Lower lobe of right lung (tissue), 2 donors: ENCODE measurements at regions not wholly inside any gene's neighbourhood (a gene's known extent, or its start where the extent isn't known, plus 50 kb on each side); places are given as distances from the start of the nearest gene placed in this dataset.

Experiments
- ATAC-seq, 2 donors: fragments of 200-7000 bp; cut with Tn5 transposase; one replicate each; pipeline ENCODE4 v1.9.1; 2020 to 2022; ENCODE audit warnings: mild to moderate bottlenecking in 2 of 2, moderate library complexity in 2 of 2
- DNase-seq: peaks from one replicate; pipeline ENCODE4 v3.0.0-alpha.2; 2020
- H3K27ac ChIP-seq: fragments of 200-600 bp; one replicate; pipeline ENCODE4 v1.8.0; 2022
- H3K27me3 ChIP-seq: fragments of 200-600 bp; one replicate; pipeline ENCODE4 v1.8.0; 2022; ENCODE audit warnings: low read depth
- H3K36me3 ChIP-seq: fragments of 200-600 bp; one replicate; pipeline ENCODE4 v1.8.0; 2022; ENCODE audit warnings: mild to moderate bottlenecking
- H3K4me1 ChIP-seq: fragments of 200-600 bp; one replicate; pipeline ENCODE4 v1.8.0; 2022
- H3K4me3 ChIP-seq: fragments of 200-600 bp; one replicate; pipeline ENCODE4 v1.8.0; 2022; ENCODE audit warnings: mild to moderate bottlenecking
- H3K9me3 ChIP-seq: fragments of 200-600 bp; one replicate; pipeline ENCODE4 v1.8.0; 2022
- intact Hi-C: fragments of 100-400 bp; cut with DNase I; formaldehyde crosslinking; loops from one replicate; pipeline ENCODE4 v1.11.0; 2022
- TF ChIP-seq, protein P1 (sequence below): fragments of 200-600 bp; IDR thresholded peaks from one replicate; pipeline ENCODE4 v1.8.0; 2022; ENCODE audit warnings: antibody characterized with exemption, mild to moderate bottlenecking
- donor health status: DM: no; HTN: yes; CAD: no; lungs with severe emphysema.

DNA sequence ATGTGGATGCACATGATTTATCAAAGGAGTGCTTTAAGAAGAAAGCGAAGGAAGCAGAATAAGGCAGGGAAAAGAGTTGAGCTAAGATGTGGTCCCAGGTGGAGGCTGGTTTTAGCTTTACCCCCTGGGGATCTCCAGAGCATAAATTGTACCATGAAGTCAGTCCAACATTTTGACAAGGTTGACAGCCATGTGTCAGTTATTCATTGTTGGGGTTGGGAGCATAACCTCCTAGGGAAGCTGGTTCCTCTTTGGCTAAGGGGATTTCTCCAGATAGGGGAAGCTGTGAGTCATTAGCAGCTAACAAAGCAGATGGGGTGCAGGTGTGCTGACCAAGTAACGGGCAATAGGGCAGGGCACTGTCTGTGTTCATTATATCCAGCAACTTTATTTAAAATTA is 123.7 kb upstream of the IGSF10 start:
- Histone ChIP-seq H3K27ac (no peak overlapping the region), H3K36me3 (no peaks in the 10 kb centered on the region), H3K27me3 (no peaks in the 10 kb centered on the region), H3K4me3 (no peak overlapping the region), H3K4me1 (no peaks in the 10 kb centered on the region), H3K9me3 (no peaks in the 10 kb centered on the region)
- intact Hi-C loops: no loop called here
- TF ChIP-seq, protein P1, sequence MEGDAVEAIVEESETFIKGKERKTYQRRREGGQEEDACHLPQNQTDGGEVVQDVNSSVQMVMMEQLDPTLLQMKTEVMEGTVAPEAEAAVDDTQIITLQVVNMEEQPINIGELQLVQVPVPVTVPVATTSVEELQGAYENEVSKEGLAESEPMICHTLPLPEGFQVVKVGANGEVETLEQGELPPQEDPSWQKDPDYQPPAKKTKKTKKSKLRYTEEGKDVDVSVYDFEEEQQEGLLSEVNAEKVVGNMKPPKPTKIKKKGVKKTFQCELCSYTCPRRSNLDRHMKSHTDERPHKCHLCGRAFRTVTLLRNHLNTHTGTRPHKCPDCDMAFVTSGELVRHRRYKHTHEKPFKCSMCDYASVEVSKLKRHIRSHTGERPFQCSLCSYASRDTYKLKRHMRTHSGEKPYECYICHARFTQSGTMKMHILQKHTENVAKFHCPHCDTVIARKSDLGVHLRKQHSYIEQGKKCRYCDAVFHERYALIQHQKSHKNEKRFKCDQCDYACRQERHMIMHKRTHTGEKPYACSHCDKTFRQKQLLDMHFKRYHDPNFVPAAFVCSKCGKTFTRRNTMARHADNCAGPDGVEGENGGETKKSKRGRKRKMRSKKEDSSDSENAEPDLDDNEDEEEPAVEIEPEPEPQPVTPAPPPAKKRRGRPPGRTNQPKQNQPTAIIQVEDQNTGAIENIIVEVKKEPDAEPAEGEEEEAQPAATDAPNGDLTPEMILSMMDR: no peak
- ATAC-seq (no peak), DNase-seq (no peak)

DNA sequence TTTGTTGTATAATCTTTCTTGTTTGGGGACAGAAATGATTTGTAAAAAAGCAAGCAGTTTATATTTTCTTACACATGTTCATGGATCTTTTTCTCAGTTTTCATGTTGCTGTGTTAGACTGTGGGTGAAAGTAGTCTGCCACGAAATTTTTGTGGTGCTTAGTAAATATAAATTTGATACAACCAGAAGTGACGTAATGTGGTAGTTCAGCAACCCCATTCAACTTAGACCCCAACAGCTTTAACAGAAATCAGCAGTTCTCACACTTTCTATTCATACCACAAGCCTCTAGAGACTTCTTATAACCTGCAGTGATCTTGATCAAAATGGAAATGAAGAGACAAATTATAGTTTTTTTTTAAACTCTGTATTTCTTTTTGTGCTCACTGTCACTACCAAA is 120.2 kb upstream of the IGSF10 start:
- Histone ChIP-seq H3K9me3 (no peaks in the 10 kb centered on the region), H3K36me3 (no peaks in the 10 kb centered on the region), H3K4me3 (no peak overlapping the region), H3K27ac (no peak overlapping the region), H3K27me3 (no peaks in the 10 kb centered on the region), H3K4me1 (no peaks in the 10 kb centered on the region)
- intact Hi-C loops: no loop called here
- TF ChIP-seq, protein P1: no peak
- DNase-seq: no peak
- ATAC-seq: no peak

DNA sequence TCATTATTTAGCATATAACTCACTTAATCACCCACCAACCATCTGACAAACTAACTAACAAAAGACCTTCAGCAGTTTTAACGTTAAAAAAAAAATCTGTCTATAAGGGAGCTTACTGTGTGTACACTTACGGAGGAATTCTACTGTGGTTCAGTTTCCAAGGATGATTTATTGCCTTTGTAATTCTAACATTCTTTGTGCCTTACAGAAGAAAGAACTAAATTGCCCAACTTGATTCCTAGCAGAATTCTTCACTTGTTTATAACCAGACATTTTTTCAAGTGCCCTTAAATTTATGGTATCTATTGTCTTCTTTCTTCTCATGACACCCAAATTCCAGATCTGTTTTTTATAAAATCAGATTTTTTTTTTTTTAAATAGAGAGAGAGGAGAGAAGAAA is 119.7 kb upstream of the IGSF10 start:
- no peaks in the 10 kb centered on the region for H3K27me3 ChIP-seq
- intact Hi-C loops: no loop called here
- no peaks in the 10 kb centered on the region for H3K36me3 ChIP-seq
- ATAC-seq: no peak
- H3K4me1 ChIP-seq: no peaks in the 10 kb centered on the region
- no peaks in the 10 kb centered on the region for H3K9me3 ChIP-seq
- DNase-seq: no peak
- H3K27ac ChIP-seq: no peak overlapping the region
- H3K4me3 ChIP-seq: no peak overlapping the region
- TF ChIP-seq, protein P1: no peak

DNA sequence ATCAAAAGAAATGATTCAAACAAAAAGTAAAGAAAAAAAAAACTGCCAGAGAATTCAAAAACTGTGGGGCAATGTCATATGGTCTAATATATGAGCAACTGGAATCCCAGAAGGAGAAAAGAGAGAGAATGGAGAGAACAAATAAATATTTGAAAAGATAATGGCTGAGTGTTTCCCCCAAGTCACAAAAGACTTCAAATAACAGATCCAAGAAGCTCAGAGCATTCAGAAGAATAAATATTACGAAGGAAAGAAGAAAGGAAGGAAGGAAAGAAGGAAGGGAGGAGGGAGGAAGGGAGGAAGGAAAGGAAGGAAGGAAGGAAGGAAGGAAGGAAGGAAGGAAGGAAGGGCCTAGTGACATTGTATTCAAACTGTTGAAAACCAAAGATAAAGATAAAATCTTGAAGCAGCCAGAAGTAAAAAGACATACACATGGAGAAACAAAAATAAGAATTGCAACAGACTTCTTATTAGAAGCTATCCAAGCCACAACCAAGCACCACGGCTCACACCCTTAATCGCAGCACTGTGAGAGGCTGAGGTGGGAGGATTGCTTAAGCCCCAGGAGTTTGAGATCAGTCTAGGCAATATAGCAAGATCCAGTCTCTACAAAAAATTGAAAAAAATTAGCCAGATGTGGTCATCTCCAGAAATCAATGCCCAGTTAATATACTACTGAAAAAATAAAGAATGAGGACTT is 118.9 kb upstream of the IGSF10 start:
- no peaks in the 10 kb centered on the region for H3K4me1 ChIP-seq
- DNase-seq (no peak), ATAC-seq (no peak)
- TF ChIP-seq, protein P1: no peak
- H3K4me3 ChIP-seq: no peak overlapping the region
- H3K9me3 ChIP-seq: no peaks in the 10 kb centered on the region
- H3K27me3 ChIP-seq: no peaks in the 10 kb centered on the region
- no peak overlapping the region for H3K27ac ChIP-seq
- no peaks in the 10 kb centered on the region for H3K36me3 ChIP-seq
- intact Hi-C loops: no loop called here

DNA sequence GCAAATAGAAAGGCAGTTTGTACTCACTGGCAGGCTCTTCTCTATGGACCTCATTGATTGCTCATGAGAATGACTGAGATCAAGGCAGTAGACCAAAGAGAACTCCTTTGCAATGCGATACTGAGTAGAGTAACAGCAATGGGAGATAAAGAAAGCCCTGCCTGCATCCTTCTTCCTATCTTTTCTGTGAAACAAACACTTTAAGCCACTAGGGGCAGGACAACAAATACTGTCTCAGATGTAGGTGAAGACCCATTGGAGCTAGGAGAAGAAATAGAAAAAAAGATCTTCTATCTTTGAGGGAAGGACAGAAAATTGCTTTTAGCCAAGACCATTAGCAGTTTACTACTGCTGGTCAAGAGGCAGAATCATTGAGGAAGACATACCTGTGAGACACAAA is 117.6 kb upstream of the IGSF10 start:
- TF ChIP-seq, protein P1: no peak
- Histone ChIP-seq H3K27ac (no peak overlapping the region), H3K27me3 (no peaks in the 10 kb centered on the region), H3K4me3 (no peak overlapping the region), H3K4me1 (no peaks in the 10 kb centered on the region), H3K9me3 (no peaks in the 10 kb centered on the region), H3K36me3 (no peaks in the 10 kb centered on the region)
- intact Hi-C loops: no loop called here
- ATAC-seq (no peak), DNase-seq (no peak)
